ENCODE measurements at regions not wholly inside any gene's neighbourhood (a gene's known extent, or its start where the extent isn't known, plus 50 kb on each side); places are given as distances from the start of the nearest gene placed in this dataset.

GRCh38 chr18:27366665-27367064 is 181.6 kb upstream of the CHST9 start:
- H3K27ac ChIP-seq: no peak overlapping the region
- TF ChIP-seq CTCF (conservative IDR thresholded peaks at IDR 0.05; ENCODE audit: low read depth): no peak
- ChIA-PET CTCF (no interaction called here), POLR2A (ENCODE audit: low non-redundant PET) (no interaction called here)
- DNase-seq (ENCODE audit: low spot score): no peak

- ChIA-PET POLR2A (ENCODE audit: low non-redundant PET) (no interaction called here), CTCF (no interaction called here)
- DNase-seq (ENCODE audit: low spot score): no peak
- H3K27ac ChIP-seq: no peak overlapping the region
- no peak for TF ChIP-seq CTCF (conservative IDR thresholded peaks at IDR 0.05; ENCODE audit: low read depth)
Measured at GRCh38 chr18:27366151-27366550, 181.0 kb upstream of the CHST9 start.

GRCh38 chr18:27363872-27364271 is 178.8 kb upstream of the CHST9 start:
- peak; percentile 14 for DNase-seq (ENCODE audit: low spot score)
- POLR2A ChIA-PET (ENCODE audit: low non-redundant PET): no interaction called here
- TF ChIP-seq CTCF (conservative IDR thresholded peaks at IDR 0.05; ENCODE audit: low read depth): peak; percentile 23; the same call in 1 of the 2 replicates
- CTCF ChIA-PET: interaction anchor here (0.6 to 1.8 kb wide), 8 partner anchors 15 to 241 kb away, joined by 3 to 7 read pairs (median 3); no protein-coding TSS in a partner anchor
- H3K27ac ChIP-seq: no peak overlapping the region

GRCh38 chr18:27361477-27361876 is 176.4 kb upstream of the CHST9 start:
- CTCF ChIA-PET: no interaction called here
- DNase-seq (ENCODE audit: low spot score): no peak
- TF ChIP-seq CTCF (conservative IDR thresholded peaks at IDR 0.05; ENCODE audit: low read depth): no peak
- POLR2A ChIA-PET (ENCODE audit: low non-redundant PET): no interaction called here
- H3K27ac ChIP-seq: no peak overlapping the region

GRCh38 chr18:27355308-27355707 is 170.2 kb upstream of the CHST9 start:
- no peak for TF ChIP-seq CTCF (conservative IDR thresholded peaks at IDR 0.05; ENCODE audit: low read depth)
- H3K27ac ChIP-seq: no peak overlapping the region
- DNase-seq (ENCODE audit: low spot score): no peak
- POLR2A ChIA-PET (ENCODE audit: low non-redundant PET): no interaction called here
- CTCF ChIA-PET: no interaction called here

- no peak for DNase-seq (ENCODE audit: low spot score)
- ChIA-PET CTCF (no interaction called here), POLR2A (ENCODE audit: low non-redundant PET) (no interaction called here)
- no peak for TF ChIP-seq CTCF (conservative IDR thresholded peaks at IDR 0.05; ENCODE audit: low read depth)
- no peak overlapping the region for H3K27ac ChIP-seq
Measured at GRCh38 chr18:27353273-27353672, 168.2 kb upstream of the CHST9 start.

Data from RWPE1 (cell line).